Dendritic cell treated with granulocyte-macrophage colony-stimulating factor and Interleukin-4, amounts not matched to agents 40 ng/mL and 50 ng/mL, for 4 days (primary cell): ENCODE measurements at regions not wholly inside any gene's neighbourhood (a gene's known extent, or its start where the extent isn't known, plus 50 kb on each side); places are given as distances from the start of the nearest gene placed in this dataset.

ENCODE experiments used
- H3K27ac Mint-ChIP-seq: one replicate; pipeline ENCODE4 v1.8.0; 2022; ENCODE audit warnings: mild to moderate bottlenecking, mixed read lengths
- H3K27me3 Mint-ChIP-seq: one replicate; pipeline ENCODE4 v1.8.0; 2022; ENCODE audit warnings: mild to moderate bottlenecking, mixed read lengths
- H3K36me3 Mint-ChIP-seq: one replicate; pipeline ENCODE4 v1.8.0; 2022; ENCODE audit warnings: low read depth, mixed read lengths
- H3K4me1 Mint-ChIP-seq: one replicate; pipeline ENCODE4 v1.8.0; 2022; ENCODE audit warnings: low read depth, mixed read lengths
- H3K4me3 Mint-ChIP-seq: one replicate; pipeline ENCODE4 v1.8.0; 2022; ENCODE audit warnings: mild to moderate bottlenecking, moderate library complexity, mixed read lengths
- H3K9me3 Mint-ChIP-seq: one replicate; pipeline ENCODE4 v1.8.0; 2022; ENCODE audit warnings: mixed read lengths
- intact Hi-C: fragments of 100-400 bp; cut with micrococcal nuclease; formaldehyde crosslinking; loops from one replicate; pipeline ENCODE4 v1.15.0; 2022

- Mint-ChIP-seq H3K36me3 (no peaks in the 10 kb centered on the region), H3K9me3 (no peaks in the 10 kb centered on the region), H3K27ac (no peak overlapping the region), H3K27me3 (peaks cover 11% of the 10 kb centered on the region), H3K4me1 (peaks cover 14% of the 10 kb centered on the region), H3K4me3 (no peak overlapping the region)
- intact Hi-C loops: no loop called here
Observed at GRCh38 chr4:3708611-3709010, 57.6 kb upstream of the ADRA2C start.

DNA sequence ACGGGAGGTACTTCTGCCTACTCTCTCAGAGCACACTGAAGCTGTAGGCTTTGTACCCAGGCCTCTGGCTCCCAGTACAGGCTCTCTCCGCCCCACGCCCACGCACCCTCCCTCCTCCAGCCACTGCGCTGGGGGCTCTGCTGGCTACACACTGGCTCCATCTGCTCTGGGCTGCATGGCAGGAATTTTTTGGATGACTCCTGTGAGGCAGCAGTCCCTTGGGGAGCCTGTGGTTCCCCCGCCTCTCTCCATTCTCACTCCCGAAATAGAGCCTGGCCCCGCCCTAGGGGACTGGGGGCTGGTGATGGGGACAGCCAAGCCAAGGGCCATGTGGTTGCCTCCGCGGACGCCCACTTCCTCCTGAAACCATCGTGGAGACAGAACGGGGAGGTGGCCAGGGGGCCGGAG lies 58.1 kb upstream of the ADRA2C start:
- peaks cover 16% of the 10 kb centered on the region for H3K27me3 Mint-ChIP-seq
- no peaks in the 10 kb centered on the region for H3K9me3 Mint-ChIP-seq
- H3K27ac Mint-ChIP-seq: peak overlapping the region; percentile 28
- H3K4me1 Mint-ChIP-seq: peaks cover 14% of the 10 kb centered on the region
- H3K4me3 Mint-ChIP-seq: no peak overlapping the region
- H3K36me3 Mint-ChIP-seq: no peaks in the 10 kb centered on the region
- intact Hi-C loops: no loop called here

DNA sequence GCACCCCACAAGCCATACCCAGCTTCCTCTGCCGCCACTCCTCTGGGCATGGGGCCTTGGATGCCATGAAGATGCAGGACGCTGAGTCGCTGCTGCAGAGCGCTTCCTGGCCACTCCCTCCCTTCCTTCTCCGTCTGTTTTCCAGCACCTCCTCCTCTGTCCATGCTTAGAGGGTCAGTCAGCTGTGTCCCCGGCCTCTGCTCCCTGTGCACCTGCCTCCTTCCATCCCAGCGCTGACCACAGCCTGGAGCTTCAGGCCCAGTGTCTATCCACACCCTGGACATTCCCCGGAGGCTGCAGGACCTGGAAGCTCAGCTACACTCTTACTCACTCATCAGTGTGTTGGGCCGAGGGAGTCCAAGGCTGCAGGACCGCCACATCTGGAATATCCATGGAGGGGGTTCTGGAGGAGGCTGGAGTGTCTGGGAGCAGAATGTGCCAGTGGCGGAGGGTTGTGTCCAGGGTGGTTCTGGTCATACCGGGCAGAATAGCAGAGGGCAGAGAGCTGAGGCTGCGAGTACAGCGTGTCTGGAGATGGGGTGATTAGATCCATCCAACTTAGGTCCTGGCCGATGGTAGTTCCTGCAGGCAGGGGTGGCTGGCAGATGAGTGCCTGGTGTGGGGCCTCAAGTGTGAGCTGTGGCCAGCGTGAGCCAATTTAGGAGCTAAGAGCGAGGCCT lies 58.6 kb upstream of the ADRA2C start:
- peak overlapping the region; percentile 28 for H3K27ac Mint-ChIP-seq
- H3K9me3 Mint-ChIP-seq: no peaks in the 10 kb centered on the region
- no peaks in the 10 kb centered on the region for H3K36me3 Mint-ChIP-seq
- H3K4me3 Mint-ChIP-seq: no peak overlapping the region
- H3K27me3 Mint-ChIP-seq: peaks cover 20% of the 10 kb centered on the region
- intact Hi-C loops: no loop called here
- H3K4me1 Mint-ChIP-seq: peaks cover 14% of the 10 kb centered on the region

DNA sequence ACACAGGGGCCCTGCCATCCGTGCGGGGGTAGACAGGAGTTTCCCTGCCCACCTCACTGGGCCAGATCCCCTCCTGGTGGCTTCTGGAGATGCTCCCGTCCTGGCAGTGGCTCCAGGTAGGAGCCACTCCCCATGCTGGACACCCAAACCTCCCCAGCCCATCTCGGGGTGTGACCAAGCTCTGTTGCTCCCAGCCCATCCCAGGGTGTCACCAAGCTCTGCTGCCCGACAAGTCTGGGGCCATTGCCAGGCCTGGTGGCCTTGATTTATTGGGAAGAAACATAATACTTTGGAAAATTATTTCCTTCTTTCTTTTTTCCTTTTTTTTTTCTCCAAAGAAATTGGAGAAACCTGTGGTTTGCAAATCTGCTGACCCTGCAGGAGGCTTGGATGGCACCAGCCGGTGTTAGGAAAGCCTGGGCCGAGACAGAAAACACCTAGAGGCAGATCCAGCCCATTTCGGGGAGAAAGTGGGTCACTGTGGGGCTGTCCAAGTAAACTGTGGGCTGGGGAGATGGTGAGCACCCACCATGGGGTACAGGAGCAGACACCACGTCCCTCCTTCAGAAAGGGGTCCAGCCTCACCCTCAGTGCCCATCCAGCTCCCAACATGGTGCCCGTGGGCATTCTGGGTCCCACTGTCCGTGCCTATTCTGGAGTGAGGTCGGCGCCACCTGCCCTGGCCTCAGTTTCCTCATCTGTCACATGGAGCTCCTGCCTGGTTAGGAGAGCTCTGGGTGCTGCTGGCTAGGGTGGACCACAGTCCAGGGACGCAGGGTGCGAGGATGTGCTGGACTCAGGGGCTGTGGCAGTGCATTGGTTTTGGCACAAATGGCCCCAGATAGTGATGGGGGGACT lies 59.4 kb upstream of the ADRA2C start:
- H3K4me1 Mint-ChIP-seq: peaks cover 14% of the 10 kb centered on the region

GRCh38 chr4:3706111-3706511 lies 60.1 kb upstream of the ADRA2C start:
- Mint-ChIP-seq H3K27me3 (peaks cover 27% of the 10 kb centered on the region), H3K27ac (no peak overlapping the region), H3K9me3 (no peaks in the 10 kb centered on the region), H3K4me3 (no peak overlapping the region), H3K4me1 (peaks cover 14% of the 10 kb centered on the region), H3K36me3 (no peaks in the 10 kb centered on the region)
- intact Hi-C loops: no loop called here

More for the DNA sequence above, 59.4 kb upstream of the ADRA2C start:
- Mint-ChIP-seq H3K36me3 (no peaks in the 10 kb centered on the region), H3K9me3 (no peaks in the 10 kb centered on the region), H3K27ac (no peak overlapping the region), H3K4me3 (no peak overlapping the region), H3K27me3 (peaks cover 27% of the 10 kb centered on the region)
- intact Hi-C loops: no loop called here

GRCh38 chr4:3705236-3705987 lies 60.8 kb upstream of the ADRA2C start:
- Mint-ChIP-seq H3K4me1 (peaks cover 14% of the 10 kb centered on the region), H3K9me3 (no peaks in the 10 kb centered on the region), H3K4me3 (no peak overlapping the region), H3K36me3 (no peaks in the 10 kb centered on the region), H3K27me3 (peaks cover 33% of the 10 kb centered on the region), H3K27ac (no peak overlapping the region)
- intact Hi-C loops: no loop called here

GRCh38 chr4:3704669-3705068 lies 61.5 kb upstream of the ADRA2C start:
- peaks cover 14% of the 10 kb centered on the region for H3K4me1 Mint-ChIP-seq
- H3K27me3 Mint-ChIP-seq: peaks cover 33% of the 10 kb centered on the region
- H3K9me3 Mint-ChIP-seq: no peaks in the 10 kb centered on the region
- H3K4me3 Mint-ChIP-seq: no peak overlapping the region
- intact Hi-C loops: no loop called here
- H3K27ac Mint-ChIP-seq: no peak overlapping the region
- H3K36me3 Mint-ChIP-seq: no peaks in the 10 kb centered on the region

DNA sequence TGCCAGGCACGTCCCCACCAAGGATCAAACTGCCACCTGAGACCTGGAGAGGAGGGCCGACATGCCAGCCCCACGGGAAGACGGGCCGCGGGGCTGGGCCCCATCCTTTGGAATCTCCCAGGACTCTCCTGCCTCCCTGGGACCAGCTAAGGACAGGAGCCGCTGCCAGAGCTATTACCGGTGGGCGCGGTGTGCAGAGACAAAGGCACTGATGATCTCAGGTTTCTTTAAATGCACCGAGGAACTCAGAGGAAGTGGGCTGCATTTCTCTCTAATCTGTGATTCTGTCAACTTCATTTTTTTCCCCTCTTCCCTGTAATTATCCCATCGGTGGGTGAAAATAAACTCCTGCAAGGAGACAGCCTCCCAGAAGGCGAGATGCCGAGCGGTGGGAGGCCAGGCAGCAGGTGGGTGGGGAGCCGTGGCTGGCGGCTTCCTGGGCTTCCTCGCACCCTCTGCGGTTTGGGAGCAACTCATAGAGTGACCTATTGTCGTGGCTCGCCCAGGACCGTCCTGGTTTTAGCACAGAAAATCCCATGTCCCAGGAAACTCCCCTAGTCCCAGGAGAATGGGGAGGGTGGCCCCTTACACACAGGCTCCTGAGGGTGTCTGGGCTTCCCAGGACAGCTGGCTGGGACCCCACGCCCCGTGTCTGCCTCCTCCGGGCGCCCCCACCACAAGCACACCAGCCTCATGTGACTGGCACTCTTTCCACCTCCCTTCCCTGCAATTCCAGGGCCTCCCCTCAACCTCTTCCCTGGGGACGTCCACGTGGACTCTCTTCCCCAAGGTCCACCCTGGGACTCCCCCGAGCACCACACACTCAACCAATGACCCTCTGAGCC lies 62.3 kb upstream of the ADRA2C start:
- H3K4me1 Mint-ChIP-seq: peaks cover 14% of the 10 kb centered on the region
- peaks cover 38% of the 10 kb centered on the region for H3K27me3 Mint-ChIP-seq
- no peak overlapping the region for H3K27ac Mint-ChIP-seq
- no peak overlapping the region for H3K4me3 Mint-ChIP-seq
- H3K9me3 Mint-ChIP-seq: no peaks in the 10 kb centered on the region
- intact Hi-C loops: no loop called here
- H3K36me3 Mint-ChIP-seq: no peaks in the 10 kb centered on the region

DNA sequence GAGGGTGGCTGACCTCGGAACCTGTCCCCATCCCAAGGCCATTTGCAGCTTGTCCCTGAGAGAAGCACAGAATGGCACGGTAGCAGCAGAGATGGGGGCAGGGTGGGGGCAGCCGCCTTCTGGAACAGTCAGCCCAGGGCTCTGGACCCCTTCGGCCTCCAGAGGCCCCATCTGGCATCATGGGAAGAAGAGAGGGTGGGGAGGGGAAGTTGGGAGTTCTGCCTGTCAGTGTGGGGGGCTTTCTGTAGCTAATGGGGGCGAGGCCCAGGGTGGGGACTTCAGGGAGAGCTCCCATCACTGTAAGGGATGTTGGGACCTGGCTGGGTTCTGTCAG lies 62.9 kb upstream of the ADRA2C start:
- Mint-ChIP-seq H3K27me3 (peaks cover 40% of the 10 kb centered on the region), H3K4me3 (no peak overlapping the region), H3K27ac (no peak overlapping the region), H3K4me1 (peaks cover 12% of the 10 kb centered on the region), H3K9me3 (no peaks in the 10 kb centered on the region), H3K36me3 (no peaks in the 10 kb centered on the region)
- intact Hi-C loops: no loop called here

- H3K27me3 Mint-ChIP-seq: peaks cover 40% of the 10 kb centered on the region
- H3K9me3 Mint-ChIP-seq: peaks cover 1% of the 10 kb centered on the region
- H3K4me3 Mint-ChIP-seq: no peak overlapping the region
Observed at GRCh38 chr4:3702561-3703221, 63.5 kb upstream of the ADRA2C start.

DNA sequence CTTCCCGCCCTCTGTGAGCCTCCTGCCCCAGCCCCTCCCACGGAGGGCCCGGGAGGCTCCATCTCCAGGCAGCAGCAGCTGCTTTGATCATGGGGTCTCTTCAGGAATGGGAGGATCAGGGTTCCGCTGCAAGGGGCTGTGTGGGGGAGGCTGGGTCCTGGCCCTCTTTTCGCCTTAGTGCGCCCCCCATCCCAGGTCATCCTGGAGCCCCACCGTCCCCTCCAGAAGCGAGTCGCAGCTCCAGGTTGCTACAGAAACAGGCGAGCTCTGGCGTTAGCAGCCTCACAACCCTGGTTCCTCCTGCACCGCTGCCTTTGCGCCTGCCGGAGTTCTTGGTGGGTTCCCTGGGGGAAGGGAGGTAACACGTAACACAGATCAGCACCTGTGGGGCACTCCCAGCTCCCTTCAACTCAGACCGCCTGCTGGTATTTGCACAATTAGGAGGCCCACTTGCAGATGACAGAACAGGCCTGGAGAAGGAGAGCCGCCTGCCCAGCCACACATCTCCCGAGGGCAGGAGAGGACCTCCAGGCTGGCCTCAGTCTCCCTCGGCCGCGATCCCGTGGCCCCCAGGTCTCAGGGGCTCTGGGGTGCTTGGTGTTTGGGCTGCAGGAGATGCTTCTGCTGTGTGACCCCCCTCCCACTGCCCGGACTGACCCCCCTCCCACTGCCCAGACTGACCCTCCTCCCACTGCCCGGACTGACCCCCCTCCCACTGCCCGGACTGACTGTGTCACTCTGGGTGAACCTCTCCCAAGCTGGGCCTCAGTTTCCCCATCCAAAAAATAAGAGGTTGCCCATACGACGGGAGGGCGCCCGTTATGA lies 64.2 kb upstream of the ADRA2C start:
- H3K27ac Mint-ChIP-seq: no peak overlapping the region
- intact Hi-C loops: no loop called here
- H3K4me1 Mint-ChIP-seq: no peaks in the 10 kb centered on the region
- H3K4me3 Mint-ChIP-seq: no peak overlapping the region
- H3K27me3 Mint-ChIP-seq: peaks cover 46% of the 10 kb centered on the region
- no peaks in the 10 kb centered on the region for H3K36me3 Mint-ChIP-seq
- H3K9me3 Mint-ChIP-seq: peaks cover 8% of the 10 kb centered on the region

More at GRCh38 chr4:3702561-3703221, 63.5 kb upstream of the ADRA2C start:
- no peak overlapping the region for H3K27ac Mint-ChIP-seq
- peaks cover 6% of the 10 kb centered on the region for H3K4me1 Mint-ChIP-seq
- no peaks in the 10 kb centered on the region for H3K36me3 Mint-ChIP-seq
- intact Hi-C loops: no loop called here

DNA sequence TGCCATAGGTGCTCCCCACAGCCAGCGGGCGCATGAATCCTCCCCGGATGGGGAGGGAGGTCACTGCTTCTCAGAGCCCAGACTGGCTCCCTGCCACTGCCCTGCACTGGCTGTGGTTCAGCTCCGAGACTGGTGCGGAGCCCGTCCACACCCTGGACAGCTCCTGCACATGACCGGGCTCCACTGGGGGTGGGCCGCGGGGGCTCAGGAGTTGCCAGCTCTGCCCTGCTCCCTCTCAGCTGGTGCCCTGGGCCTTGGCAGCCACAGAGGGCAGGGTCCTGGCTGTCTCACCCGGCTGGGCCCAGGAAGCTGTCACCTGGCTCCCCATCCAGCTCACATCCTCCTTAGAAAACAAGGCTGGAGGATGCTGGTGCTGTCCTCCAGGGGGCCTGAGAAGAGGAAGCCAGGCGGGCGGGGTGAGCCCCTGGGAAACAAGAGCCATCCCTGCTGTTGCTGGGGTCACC lies 64.9 kb upstream of the ADRA2C start:
- Mint-ChIP-seq H3K4me1 (no peaks in the 10 kb centered on the region), H3K36me3 (no peaks in the 10 kb centered on the region), H3K9me3 (peaks cover 15% of the 10 kb centered on the region), H3K27ac (no peak overlapping the region), H3K4me3 (no peak overlapping the region), H3K27me3 (peaks cover 47% of the 10 kb centered on the region)
- intact Hi-C loops: no loop called here
